ENCODE measurements at regions not wholly inside any gene's neighbourhood (a gene's known extent, or its start where the extent isn't known, plus 50 kb on each side); places are given as distances from the start of the nearest gene placed in this dataset.

- peak; percentile 61 for DNase-seq (ENCODE audit: low read depth)
Observed at GRCh38 chrX:8971116-8971515, 62.8 kb downstream of the FAM9B start.

- no peak for DNase-seq (ENCODE audit: low read depth)
Observed at GRCh38 chrX:8969378-8969777, 64.5 kb downstream of the FAM9B start.

- DNase-seq (ENCODE audit: low read depth): peak; percentile 20
Observed at GRCh38 chrX:8967461-8967860, 66.5 kb downstream of the FAM9B start.

- peak; percentile 25 for DNase-seq (ENCODE audit: low read depth)
Observed at GRCh38 chrX:8960957-8961468, 72.9 kb downstream of the FAM9B start.

- peak; percentile 33 for DNase-seq (ENCODE audit: low read depth)
Observed at GRCh38 chrX:8955511-8955910, 78.4 kb downstream of the FAM9B start.

GRCh38 chrX:8946563-8946962 lies 87.4 kb downstream of the FAM9B start:
- no peak for DNase-seq (ENCODE audit: low read depth)

- no peak for DNase-seq (ENCODE audit: low read depth)
Observed at GRCh38 chrX:8939322-8939721, 94.6 kb downstream of the FAM9B start.

GRCh38 chrX:8927701-8928100 lies 106.2 kb downstream of the FAM9B start:
- no peak for DNase-seq (ENCODE audit: low read depth)

- DNase-seq (ENCODE audit: low read depth): no peak
Observed at GRCh38 chrX:8927066-8927635, 106.8 kb downstream of the FAM9B start.

GRCh38 chrX:8921615-8922014 lies 112.3 kb downstream of the FAM9B start:
- DNase-seq (ENCODE audit: low read depth): no peak

GRCh38 chrX:8919801-8920200 lies 114.1 kb downstream of the FAM9B start:
- DNase-seq (ENCODE audit: low read depth): no peak

- DNase-seq (ENCODE audit: low read depth): no peak
Observed at GRCh38 chrX:8916697-8917096, 115.5 kb upstream of the FAM9A start.

- DNase-seq (ENCODE audit: low read depth): no peak
Observed at GRCh38 chrX:8914681-8915080, 113.5 kb upstream of the FAM9A start.

GRCh38 chrX:8913655-8914409 lies 112.6 kb upstream of the FAM9A start:
- peak; percentile 3 for DNase-seq (ENCODE audit: low read depth)

GRCh38 chrX:8907688-8908087 lies 106.5 kb upstream of the FAM9A start:
- no peak for DNase-seq (ENCODE audit: low read depth)

GRCh38 chrX:8906299-8906938 lies 105.2 kb upstream of the FAM9A start:
- DNase-seq (ENCODE audit: low read depth): no peak

GRCh38 chrX:8897259-8897658 lies 96.1 kb upstream of the FAM9A start:
- DNase-seq (ENCODE audit: low read depth): peak; percentile 15

- DNase-seq (ENCODE audit: low read depth): no peak
Observed at GRCh38 chrX:8890794-8891193, 89.6 kb upstream of the FAM9A start.

- no peak for DNase-seq (ENCODE audit: low read depth)
Observed at GRCh38 chrX:8887004-8887403, 85.8 kb upstream of the FAM9A start.

GRCh38 chrX:8879750-8880149 lies 78.6 kb upstream of the FAM9A start:
- DNase-seq (ENCODE audit: low read depth): peak; percentile 36

GRCh38 chrX:8873956-8874355 lies 72.8 kb upstream of the FAM9A start:
- DNase-seq (ENCODE audit: low read depth): no peak

GRCh38 chrX:8873102-8873501 lies 71.9 kb upstream of the FAM9A start:
- DNase-seq (ENCODE audit: low read depth): no peak

GRCh38 chrX:8870411-8870810 lies 69.2 kb upstream of the FAM9A start:
- DNase-seq (ENCODE audit: low read depth): no peak
